HG03039 (cell line): ENCODE measurements at regions not wholly inside any gene's neighbourhood (a gene's known extent, or its start where the extent isn't known, plus 50 kb on each side); places are given as distances from the start of the nearest gene placed in this dataset.

Source experiments
- ATAC-seq: cut with Tn5 transposase; IDR thresholded peaks from one replicate; pipeline ENCODE4 v1.9.1; 2021; ENCODE audit warnings: mild to moderate bottlenecking, moderate library complexity; ENCODE audit not compliant: unreplicated experiment

DNA sequence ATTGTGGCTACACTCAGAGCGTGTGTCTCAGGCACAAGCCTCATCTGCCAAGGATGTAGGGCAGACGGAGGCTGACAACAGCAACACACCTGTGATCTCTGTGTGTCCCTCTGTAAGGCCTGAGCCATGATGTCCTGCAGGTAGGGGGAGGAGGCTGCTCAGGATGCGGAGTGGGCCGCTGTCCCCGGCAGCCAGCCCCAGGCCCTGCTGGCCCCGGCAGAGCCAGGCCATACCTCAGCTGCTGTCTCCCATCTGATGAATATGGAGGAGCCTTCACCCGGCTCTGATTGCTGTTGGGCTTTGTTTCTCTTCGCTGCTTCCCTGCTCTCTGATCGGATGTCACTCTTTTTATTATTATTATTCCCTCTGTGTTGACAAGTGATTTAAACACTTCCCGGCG is 83.6 kb upstream of the NCAM1 start:
- no peak for ATAC-seq

DNA sequence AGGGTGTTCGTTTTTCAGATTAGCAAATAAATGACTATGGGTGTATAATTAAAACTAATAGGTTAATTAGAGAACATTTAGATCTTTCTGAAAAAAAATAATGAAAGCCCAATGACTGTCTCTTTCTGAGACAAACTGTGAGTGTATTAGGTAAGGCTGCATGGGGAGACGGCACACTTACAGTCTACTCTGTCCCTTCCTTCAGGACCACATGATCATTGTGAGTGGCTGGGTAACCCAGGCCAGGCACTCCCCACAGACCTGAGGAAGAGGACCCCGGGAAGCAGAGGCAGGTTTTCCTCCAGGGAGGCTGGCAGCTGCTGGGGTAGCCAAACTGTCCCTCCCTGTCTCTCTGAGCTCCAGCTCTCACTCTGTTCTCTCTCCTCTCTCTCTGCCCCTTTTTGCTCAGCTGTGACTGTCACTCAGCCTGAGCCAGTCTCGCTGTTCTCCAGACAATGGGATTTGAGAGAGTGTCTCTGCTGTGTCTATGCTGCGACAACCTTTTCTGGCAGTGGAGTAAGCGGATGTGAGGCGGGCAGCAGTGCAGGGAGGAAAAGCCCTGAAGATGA is 83.1 kb upstream of the NCAM1 start:
- ATAC-seq, result no peak

DNA sequence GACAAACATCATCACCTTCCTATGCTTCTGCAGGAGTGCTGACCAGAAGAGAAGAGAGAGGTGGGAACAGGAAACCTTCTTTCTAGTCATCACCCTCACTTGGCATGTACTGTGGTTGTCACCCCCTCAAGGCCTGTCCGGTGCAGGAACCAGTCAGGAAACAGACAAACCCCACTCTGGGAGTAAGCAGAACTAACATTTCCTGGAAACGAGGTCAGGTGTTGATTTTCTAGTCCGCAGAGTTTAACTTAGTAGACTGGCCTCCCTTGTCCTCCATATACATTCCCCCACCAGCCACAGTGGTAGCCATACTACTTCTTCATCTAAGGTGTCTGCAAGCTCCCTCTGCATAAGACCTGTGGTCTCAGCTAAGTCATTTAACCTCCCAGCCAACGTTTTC is 80.7 kb upstream of the NCAM1 start:
- no peak for ATAC-seq

DNA sequence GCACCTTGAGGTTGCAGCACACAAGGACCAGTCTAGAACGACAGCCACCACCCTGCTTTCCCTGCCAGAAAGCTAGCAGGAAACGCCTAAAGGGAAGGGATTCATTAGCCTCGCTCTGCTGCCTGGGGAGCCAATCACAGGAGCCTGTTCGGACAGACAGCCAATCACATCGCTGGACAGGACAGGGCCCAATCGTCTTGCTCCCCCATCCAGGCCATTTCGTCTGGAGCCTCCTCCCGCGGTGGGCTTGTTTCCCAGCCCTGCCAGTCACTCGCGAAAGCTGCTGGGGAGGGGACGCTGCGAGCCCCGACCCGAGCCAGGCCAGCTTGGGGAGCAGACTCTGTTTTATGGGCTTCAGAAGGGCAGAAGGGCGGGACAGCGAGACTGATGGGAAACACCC is 79.8 kb upstream of the NCAM1 start:
- ATAC-seq, result no peak

DNA sequence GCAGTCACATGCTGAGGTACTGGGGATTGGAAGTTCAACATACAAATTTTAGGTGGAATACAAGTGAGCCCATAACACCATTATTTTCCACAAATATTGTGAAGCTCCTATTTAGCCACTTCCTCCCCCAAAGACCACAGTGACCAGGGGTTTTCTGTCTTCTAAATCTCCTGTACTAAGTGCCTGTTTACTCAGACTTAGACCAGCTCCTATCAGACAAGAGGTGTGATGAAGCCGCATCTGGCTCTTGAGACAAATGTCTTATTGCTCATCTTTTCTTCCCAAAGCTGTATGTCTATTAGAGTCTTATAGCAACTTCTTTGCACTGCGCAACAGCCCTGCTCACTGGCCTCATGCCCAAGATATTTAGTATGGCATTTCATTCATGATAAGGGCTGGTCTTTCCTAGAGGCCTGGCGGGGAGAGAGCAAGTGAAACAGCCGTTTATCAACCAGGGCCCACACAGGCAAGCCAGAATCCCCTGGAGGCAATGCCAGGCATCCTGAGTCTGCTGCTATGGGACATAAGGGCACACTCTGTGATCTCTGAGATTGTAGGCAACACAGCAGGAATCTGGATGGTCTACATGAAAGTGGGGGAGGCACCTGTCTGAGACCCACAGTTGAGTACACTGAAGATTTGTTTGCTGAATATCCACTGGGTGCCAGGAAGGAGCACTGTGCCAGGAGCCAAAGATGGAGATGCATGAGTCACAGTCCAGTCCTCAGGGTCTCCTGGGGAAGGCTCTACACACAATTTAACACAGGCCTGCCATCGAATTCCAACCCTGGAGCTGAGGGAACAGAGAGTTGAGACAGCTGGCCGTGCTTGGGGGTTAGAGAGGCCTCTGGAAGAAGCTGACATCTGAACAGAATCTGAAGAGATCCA is 78.5 kb upstream of the NCAM1 start:
- no peak for ATAC-seq

DNA sequence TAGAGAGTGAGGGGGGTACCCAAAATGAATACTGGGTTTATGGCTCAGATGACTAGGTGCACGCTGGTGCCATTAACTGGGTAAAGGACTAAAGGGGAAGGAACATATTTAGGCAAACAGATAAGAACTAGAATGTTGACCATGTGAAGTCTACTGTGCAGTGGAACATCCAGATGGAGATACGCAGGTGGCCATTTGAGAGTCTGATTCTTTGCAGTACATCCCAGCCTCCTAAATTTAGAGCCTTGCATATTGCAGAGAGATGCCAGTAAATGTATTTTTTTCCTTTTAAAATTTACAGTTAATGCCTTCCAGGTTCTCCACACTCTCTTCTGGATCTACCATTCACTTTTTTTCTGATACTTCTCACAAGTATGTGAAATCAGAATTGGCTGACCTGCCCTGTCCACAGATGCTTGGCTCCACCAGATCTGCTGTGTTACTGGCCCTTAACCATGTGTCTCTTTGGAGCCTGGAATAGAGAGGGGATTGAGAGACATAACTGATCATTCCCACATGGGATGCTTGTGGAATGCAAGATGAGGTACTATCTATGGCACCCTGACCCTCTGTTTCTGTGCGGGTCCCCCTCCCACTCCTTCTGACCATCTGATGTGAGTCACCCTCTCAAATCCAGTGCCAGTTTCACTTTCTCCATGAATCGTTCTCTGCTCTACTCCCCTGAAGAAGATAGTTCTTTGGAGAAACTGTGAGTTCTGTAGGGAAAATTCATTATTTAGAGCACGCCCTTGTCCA is 77.0 kb upstream of the NCAM1 start:
- no peak for ATAC-seq

DNA sequence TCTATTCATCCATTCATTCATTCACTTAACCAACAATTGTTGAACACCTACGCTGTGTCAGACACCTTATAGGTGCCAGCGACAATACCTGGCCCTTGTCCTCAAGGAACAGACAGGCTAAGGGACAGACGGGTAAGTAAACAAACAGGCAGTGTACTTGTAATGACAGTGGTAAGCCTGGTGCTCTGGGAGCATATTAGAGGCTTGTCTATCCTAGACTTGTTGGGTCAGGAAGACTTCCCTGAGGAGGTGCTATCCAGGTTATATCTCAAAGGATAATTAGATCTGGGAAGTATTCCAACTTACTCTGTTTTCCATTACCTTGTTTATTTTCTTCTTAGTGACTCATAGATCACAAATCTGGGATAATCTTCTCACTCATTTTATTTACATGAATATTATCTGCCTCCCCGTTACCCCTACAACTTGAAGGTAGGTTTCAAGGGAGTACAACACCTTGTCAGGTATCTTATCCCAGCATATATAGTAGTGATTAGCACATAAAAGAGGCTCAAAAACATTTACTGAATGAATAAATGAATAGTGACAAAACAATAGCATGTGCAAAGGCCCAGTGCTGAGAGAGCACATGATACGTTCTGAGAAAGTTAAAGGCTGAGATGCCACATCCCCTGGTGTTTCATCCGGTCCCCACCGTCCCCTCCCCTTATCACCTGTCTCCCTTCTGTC is 75.3 kb upstream of the NCAM1 start:
- no peak for ATAC-seq

DNA sequence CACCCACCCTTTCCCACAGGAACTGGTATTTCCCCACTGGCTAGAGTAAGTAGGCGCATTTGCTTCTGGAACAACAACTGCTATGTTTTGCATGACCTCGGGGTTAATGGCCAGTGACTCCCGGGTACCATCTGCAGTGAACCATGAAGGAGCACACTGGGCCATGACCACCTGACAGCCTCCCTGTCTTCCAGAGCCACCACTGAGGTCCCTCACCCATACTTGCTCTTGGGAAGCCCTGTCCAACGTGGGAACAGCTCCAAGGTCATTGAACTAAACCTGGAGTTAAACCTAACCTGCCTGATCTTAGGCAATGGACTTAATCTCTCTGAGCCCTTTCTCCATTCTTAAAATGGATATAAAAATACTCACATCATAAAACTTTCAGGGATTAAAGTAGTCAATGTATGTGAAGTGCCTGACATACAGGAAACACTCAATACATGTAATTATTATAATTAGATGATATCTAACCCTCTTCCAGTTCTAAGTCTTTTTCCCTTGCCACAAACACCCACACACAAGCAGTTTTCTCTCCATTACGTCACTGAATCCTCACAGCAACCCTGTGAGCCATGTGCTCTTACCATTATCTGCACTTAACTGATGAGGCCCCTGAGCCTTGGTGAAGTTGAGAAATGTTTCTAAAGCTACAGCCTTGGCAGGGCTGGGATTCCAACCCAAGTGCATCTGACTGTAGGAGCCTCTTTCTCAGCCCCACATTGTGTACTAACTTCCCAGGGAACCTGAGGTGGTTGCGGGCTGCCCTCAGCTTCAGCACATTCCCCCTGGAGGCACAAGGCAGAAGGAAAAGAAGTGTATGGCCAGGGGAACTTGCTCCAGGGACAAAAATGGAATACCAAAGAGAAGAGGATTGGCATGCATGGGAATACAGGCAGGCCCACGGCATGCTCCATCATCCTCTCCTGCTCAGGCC is 74.5 kb upstream of the NCAM1 start:
- ATAC-seq, result no peak

DNA sequence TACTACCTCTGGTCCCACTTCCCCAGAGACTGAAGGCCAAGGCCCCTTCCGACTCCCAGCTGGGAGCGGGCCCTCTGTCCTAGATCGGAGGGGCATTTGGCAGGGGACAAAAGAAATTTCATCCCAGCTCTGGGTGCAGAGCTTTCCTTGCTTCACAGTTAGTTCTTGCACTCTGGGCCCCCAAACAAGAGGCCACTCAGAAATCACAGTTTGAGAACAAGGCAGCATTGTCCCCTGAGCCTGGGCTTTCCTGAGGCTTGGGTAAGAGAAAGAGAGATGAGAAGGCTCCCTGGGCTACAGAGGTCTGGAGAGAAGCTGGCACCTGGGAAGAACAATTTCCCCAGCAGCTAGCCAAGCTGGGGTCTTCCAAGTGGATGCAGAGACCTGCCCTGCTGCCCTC is 71.8 kb upstream of the NCAM1 start:
- ATAC-seq, result no peak

DNA sequence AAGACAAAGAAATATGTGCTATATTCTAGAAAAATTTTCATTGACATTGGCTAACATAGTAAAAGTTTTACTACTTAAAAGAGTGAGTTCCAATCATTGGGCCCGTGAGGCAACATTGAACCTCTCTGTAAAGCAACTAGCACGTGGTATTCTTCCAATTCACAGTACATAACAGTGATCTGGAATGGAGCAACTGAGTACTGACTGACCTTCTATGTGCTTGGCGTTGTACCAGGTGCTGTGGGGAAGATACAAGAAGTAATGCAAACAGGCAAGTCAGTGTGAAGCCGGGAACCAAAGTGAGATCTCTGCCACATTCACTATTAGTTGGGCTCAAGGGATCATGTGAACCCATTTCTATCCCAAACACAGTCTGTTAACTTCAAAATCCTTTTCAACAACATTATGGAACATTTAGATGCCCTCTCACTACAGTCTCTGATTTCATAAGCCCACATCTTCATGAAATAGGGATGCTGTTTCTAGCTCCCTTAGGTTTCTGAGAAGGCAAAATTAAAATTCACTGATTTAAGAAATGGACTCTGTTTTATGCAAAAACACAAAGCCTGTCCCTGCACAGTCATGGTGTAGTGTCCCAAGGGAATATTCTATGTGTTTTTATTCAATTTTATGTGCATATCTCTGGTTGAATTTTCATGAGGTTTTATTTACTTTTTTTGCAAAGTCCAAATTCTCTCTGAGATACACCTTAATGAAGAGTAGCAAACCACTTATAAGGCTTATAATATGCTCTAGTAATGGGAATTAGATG is 61.8 kb upstream of the NCAM1 start:
- no peak for ATAC-seq

DNA sequence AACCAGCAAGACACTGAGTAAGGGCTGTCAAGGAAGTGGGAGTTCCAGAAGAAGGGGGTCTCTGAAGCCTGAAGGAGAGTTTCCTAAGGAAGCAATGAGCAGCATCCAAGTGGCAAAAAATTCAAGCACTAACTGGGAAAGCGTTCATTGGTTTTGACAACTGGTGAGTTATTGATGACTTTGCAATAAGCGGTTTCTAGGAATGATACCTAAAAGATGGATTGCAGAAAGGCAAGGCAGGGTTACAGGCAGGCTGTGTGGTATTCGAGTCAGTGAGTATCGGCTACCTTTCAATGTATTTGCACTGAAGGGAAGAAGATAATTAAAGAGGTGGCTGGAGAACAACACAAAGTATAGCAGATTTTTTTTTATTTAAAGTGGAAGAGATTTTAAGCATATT is 59.3 kb upstream of the NCAM1 start:
- ATAC-seq, result no peak

DNA sequence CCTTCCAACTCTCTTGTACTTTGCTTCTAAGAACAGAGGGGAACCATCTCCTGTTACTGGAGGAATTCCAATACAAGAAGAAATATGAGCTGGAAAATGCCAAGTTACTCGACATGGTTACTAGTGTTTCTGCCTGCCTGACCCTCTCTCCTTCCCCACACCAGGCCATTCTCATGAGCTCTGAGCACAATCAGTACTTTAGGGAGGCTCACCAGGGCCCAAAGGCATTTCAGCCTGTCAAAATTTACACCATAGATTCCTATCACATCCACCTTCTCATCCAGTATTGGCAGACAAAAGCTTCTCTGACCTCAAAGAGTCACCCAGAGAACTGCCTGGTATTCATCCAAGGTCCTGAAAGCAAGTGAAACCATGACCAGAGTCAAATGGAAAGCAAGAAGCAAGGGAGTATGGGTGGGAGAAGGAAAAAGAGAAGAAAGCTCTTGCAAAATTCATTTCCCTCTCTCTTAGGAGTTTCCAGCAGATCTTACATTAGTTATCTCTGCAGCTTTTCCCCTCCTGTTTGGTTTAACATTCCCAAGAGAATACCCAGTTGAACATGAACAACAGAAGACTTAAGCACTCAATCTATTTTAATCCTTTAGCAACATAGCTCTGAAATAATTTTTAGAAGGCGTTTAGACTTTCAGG is 58.7 kb upstream of the NCAM1 start:
- no peak for ATAC-seq

DNA sequence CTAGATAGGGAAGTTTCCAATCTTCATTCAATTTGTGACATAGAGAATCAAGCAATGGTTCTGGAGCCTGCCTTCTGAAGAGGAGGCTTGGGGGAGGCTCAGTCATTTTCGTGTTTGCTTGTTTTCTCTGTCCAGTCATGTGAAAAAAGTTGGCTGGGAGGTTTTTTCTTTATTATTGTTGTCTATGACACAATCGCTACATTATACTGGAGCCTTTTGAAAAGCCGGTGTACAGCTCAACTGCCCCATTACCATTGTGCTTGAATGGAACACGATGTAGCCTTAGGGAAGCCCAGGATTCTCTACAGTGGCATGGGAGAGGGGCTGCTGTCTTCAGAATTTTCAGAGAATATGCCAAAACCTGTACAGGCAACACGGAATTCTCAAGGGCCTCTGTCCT is 57.9 kb upstream of the NCAM1 start:
- no peak for ATAC-seq

DNA sequence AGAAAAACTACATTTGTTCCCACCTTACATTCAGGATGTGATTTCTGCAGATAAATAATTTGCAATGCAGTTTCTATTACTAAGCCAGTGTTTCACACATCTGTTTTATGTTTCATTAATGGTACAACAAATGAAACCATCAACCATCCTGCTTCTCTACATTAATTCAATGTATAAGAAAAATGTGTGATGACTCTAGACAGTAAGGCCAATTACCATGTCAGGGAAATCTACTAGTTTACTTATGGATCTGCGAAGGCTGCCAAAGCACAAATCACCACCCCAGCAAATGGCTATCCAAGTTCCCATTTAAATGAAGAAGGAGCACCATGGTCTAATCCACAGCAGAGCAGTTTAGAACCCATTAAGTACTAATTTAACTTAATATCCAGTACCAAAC is 50.1 kb upstream of the NCAM1 start:
- no peak for ATAC-seq
